ENCODE measurements at regions not wholly inside any gene's neighbourhood (a gene's known extent, or its start where the extent isn't known, plus 50 kb on each side); places are given as distances from the start of the nearest gene placed in this dataset.

DNA sequence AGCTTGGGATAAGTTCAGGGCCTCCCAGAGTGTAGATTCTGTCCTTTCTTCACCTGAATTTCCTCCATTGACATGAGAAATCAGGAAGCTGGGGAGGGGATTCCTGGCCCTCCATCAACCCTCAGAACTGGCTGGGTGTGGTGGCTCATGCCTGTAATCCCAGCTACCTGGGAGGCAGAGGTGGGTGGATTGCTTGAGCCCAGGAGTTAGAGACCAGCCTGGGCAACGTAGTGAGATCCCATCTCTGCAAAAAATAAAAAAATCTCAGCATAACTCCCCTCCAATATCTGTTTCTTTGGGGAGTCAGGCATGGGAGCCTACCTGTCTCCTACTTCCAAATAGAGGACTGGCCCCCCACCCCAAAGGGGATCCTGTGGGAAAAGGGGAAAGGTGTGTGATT is 59.8 kb upstream of the TBX3 start:
- Histone ChIP-seq H3K27ac (ENCODE audit: low read depth, low read length) (no peak overlapping the region), H3K79me1 (ENCODE audit: low read depth, low read length) (no peaks in the 10 kb centered on the region), H3K4me3 (ENCODE audit: extremely low read depth in 1 of 4, insufficient read depth in 2 of 4, low read depth in 3 of 4, low read length in 4 of 4) (no peak overlapping the region), H3K9ac (replicated peaks in 1 of 4; ENCODE audit: extremely low read depth in 1 of 4, low read depth in 3 of 4, low read length in 3 of 4) (no peak overlapping the region), H2AFZ (ENCODE audit: low read length) (no peak overlapping the region), H3K79me2 (ENCODE audit: control insufficient read depth in 1 of 2, insufficient read depth in 2 of 2, low read length in 2 of 2) (no peaks in the 10 kb centered on the region), H3K23ac (ENCODE audit: insufficient read length) (no peak overlapping the region), H2BK12ac (ENCODE audit: low read depth, low read length) (no peak overlapping the region), H3K4me2 (ENCODE audit: insufficient read depth in 1 of 2, low read depth in 2 of 2, low read length in 2 of 2) (no peak overlapping the region), H4K20me1 (replicated peaks in 1 of 2; ENCODE audit: control insufficient read depth in 1 of 2, insufficient read depth in 2 of 2, low read length in 2 of 2) (no peaks in the 10 kb centered on the region), H2AK5ac (ENCODE audit: low read depth, low read length) (no peak overlapping the region), H3K56ac (replicated peaks; ENCODE audit: insufficient read length, low read depth, low read length) (no peak overlapping the region), H2BK15ac (ENCODE audit: low read length) (no peak overlapping the region), H3K27me3 (replicated peaks in 1 of 4; ENCODE audit: control insufficient read depth in 3 of 4, extremely low read depth in 1 of 4, insufficient read depth in 3 of 4, low read length in 3 of 4) (no peaks in the 10 kb centered on the region), H3K36me3 (ENCODE audit: control insufficient read depth in 2 of 4, insufficient read depth in 4 of 4, low read length in 3 of 4) (no peaks in the 10 kb centered on the region), H3K4me1 (replicated peaks in 1 of 4; ENCODE audit: control insufficient read depth in 3 of 4, insufficient read depth in 4 of 4, low read length in 3 of 4) (peaks cover 0 to 9% (median 6%) of the 10 kb centered on the region in 4 experiments; a peak in 6 of 7 replicates), H3K14ac (ENCODE audit: insufficient read length) (no peak overlapping the region), H2BK20ac (ENCODE audit: low read length) (no peak overlapping the region), H4K91ac (replicated peaks; ENCODE audit: insufficient read length, low read length) (no peak overlapping the region), H3K23me2 (ENCODE audit: low read depth, low read length) (no peaks in the 10 kb centered on the region; the same call in 1 of the 2 replicates), H2BK5ac (ENCODE audit: low read depth, low read length) (no peak overlapping the region), H3K4ac (replicated peaks; ENCODE audit: insufficient read length, low read depth, low read length) (no peak overlapping the region), H4K8ac (ENCODE audit: extremely low read depth, insufficient read depth, low read length) (no peak overlapping the region), H4K5ac (ENCODE audit: insufficient read length, low read depth, low read length) (no peak overlapping the region), H3K18ac (ENCODE audit: extremely low read depth, low read length) (no peak overlapping the region), H3K9me3 (ENCODE audit: insufficient read depth in 2 of 2, low read depth in 1 of 2, low read length in 1 of 2) (no peaks in the 10 kb centered on the region), H2BK120ac (replicated peaks; ENCODE audit: low read depth, low read length) (no peak overlapping the region)
- ChIA-PET POLR2A (ENCODE audit: partially characterized antibody) (no interaction called here), CTCF (ENCODE audit: partially characterized antibody) (interaction anchor here (0.5 to 1.2 kb wide), 2 partner anchors 54 to 221 kb away, joined by 3 to 5 read pairs; no protein-coding TSS in a partner anchor)
- no peak for DNase-seq (ENCODE audit: low read depth in 1 of 2, low spot score in 2 of 2)
- TF ChIP-seq SAP30 (IDR thresholded peaks at IDR 0.05; ENCODE audit: insufficient read depth, insufficient replicate concordance, low read length) (no peak), KDM4A (IDR thresholded peaks at IDR 0.05; ENCODE audit: low read depth, low read length, severe bottlenecking) (no peak), SIX5 (IDR thresholded peaks at IDR 0.05; ENCODE audit: low read depth, low read length) (no peak), TAF1 (IDR thresholded peaks at IDR 0.05; ENCODE audit: low read depth, low read length) (no peak), CTBP2 (IDR thresholded peaks at IDR 0.05; ENCODE audit: borderline replicate concordance, insufficient read depth, insufficient read length, low read length) (no peak), GTF2F1 (IDR thresholded peaks at IDR 0.05; ENCODE audit: borderline replicate concordance, low read depth, low read length) (no peak), RBBP5 (IDR thresholded peaks at IDR 0.05; ENCODE audit: borderline replicate concordance, low read depth, low read length) (no peak), NANOG (IDR thresholded peaks at IDR 0.05; ENCODE audit: insufficient read depth, low read depth, low read length, poor library complexity, severe bottlenecking) (no peak), HDAC2 (IDR thresholded peaks at IDR 0.05; ENCODE audit: borderline replicate concordance in 1 of 2, low read depth in 2 of 2, low read length in 2 of 2) (no peak)
- TF ChIP-seq, protein P1, sequence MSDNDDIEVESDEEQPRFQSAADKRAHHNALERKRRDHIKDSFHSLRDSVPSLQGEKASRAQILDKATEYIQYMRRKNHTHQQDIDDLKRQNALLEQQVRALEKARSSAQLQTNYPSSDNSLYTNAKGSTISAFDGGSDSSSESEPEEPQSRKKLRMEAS (IDR thresholded peaks at IDR 0.05): no peak
- 88% methylated on average over 1 of the region's 1 CpG; no CpG with 5 or more reads in 1 of the 2 experiments for WGBS, 2 experiments (ENCODE audit: extremely low coverage in 1 of 2, insufficient coverage in 1 of 2, insufficient read length in 1 of 2, insufficient replicate concordance in 2 of 2, low coverage in 1 of 2, low lambda C conversion rate in 2 of 2, missing lambda C conversion rate in 1 of 2)
- no peak for FAIRE-seq

Data from H1 (cell line).